Skeletal muscle satellite cell (primary cell): ENCODE measurements at regions not wholly inside any gene's neighbourhood (a gene's known extent, or its start where the extent isn't known, plus 50 kb on each side); places are given as distances from the start of the nearest gene placed in this dataset.
"Not testable (repeated sequence)": the region's sequence is repeated elsewhere in the genome, so short reads cannot be mapped to it uniquely, and the experiment has no call there.

ENCODE experiments used
- H3K27me3 ChIP-seq: 2 replicates; pipeline ENCODE4 v1.7.0; 2013; ENCODE audit warnings: low read length; ENCODE audit not compliant: control insufficient read depth, insufficient read depth
- H3K36me3 ChIP-seq: 2 replicates; pipeline ENCODE4 v1.7.0; 2013; ENCODE audit warnings: mild to moderate bottlenecking, control low read depth, low read length; ENCODE audit not compliant: insufficient read depth
- H3K4me1 ChIP-seq: 2 replicates; pipeline ENCODE4 v1.7.0; 2013; ENCODE audit warnings: low read length; ENCODE audit not compliant: control insufficient read depth, insufficient read depth
- H3K4me2 ChIP-seq: 2 replicates; pipeline ENCODE4 v1.7.0; 2013; ENCODE audit warnings: mild to moderate bottlenecking, low read length
- H3K4me3 ChIP-seq: 2 replicates; pipeline ENCODE4 v1.7.0; 2013; ENCODE audit warnings: low read length
- H3K9ac ChIP-seq: 2 replicates; pipeline ENCODE4 v1.7.0; 2013; ENCODE audit warnings: mild to moderate bottlenecking, low read depth, low read length, moderate library complexity
- H3K9me3 ChIP-seq: replicated peaks from 2 replicates; pipeline ENCODE4 v1.7.0; 2013; ENCODE audit warnings: mild to moderate bottlenecking, control low read depth, low read length

DNA sequence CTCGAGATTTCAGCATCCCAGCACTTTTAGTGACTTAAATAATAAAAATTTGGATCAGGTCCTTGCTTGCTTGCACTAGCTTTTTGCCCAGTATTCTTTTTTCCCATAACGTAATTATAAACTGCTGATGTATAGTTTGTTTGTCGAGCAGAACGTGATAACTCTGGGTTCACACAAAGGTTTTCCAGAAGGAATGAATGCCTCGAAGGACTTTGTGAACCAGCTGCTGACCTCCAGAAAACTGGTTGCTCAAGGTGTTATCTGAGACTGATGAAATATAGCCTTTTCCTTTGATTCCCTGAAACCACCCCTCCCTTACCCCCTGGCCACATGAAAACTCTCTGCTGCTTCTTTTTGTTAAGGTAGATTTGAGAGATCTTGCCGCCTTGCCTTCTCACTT, 229.1 kb upstream of the CARD18 start:
- Histone ChIP-seq H3K4me2 (no peak overlapping the region), H3K9me3 (no peaks in the 10 kb centered on the region), H3K4me3 (no peak overlapping the region), H3K4me1 (no peaks in the 10 kb centered on the region), H3K9ac (no peak overlapping the region), H3K36me3 (no peaks in the 10 kb centered on the region), H3K27me3 (no peaks in the 10 kb centered on the region)

DNA sequence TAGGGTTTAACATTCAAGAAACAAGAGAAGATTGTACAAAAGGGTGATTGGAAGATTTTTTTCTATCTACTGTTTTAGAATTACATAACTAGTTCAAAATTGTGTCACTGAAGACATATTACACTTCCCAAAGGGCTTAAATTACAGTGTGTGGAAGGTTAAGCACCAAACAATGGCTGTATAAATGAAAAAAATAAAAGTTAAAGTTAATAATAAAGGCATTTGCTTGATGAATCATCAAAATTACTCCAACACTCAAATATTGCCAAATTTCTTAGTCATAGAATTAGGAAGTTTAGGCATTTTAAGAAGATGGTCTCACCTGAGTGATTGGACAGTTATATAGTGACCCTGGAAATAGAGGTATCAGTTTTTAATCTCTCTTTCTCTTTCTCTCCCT, 227.6 kb upstream of the CARD18 start:
- Histone ChIP-seq H3K9ac (no peak overlapping the region), H3K4me1 (no peaks in the 10 kb centered on the region), H3K4me3 (no peak overlapping the region), H3K4me2 (no peak overlapping the region), H3K36me3 (no peaks in the 10 kb centered on the region), H3K9me3 (no peaks in the 10 kb centered on the region), H3K27me3 (no peaks in the 10 kb centered on the region)

- no peak overlapping the region for H3K4me3 ChIP-seq
- H3K36me3 ChIP-seq, result no peaks in the 10 kb centered on the region
- H3K4me2 ChIP-seq, result no peak overlapping the region
- no peaks in the 10 kb centered on the region for H3K27me3 ChIP-seq
- no peaks in the 10 kb centered on the region for H3K9me3 ChIP-seq
- no peaks in the 10 kb centered on the region for H3K4me1 ChIP-seq
- no peak overlapping the region for H3K9ac ChIP-seq
These were observed 222.1 kb upstream of the CARD18 start for GRCh38 chr11:105361651-105362050.

DNA sequence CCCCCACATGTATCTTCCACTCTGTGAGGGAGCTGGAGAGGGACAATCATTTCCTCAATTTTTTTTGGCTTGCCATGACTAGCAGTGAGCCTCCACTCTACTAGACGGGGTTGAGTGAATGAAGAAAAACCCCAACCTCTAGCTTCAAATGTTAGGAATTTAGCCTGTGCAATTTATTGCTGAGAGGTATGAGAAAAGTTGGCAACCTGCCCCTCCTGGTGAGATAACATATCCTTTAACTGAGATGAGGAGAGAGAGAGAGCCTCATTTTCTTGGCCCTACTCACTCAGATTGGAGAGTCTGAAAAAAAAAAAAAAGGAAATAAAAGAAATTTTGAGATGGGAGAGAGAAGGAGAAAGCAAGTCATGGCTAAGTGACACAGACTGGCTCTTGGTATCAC, 218.2 kb upstream of the CARD18 start:
- H3K4me3 ChIP-seq, result no peak overlapping the region
- H3K9ac ChIP-seq, result no peak overlapping the region
- no peaks in the 10 kb centered on the region for H3K9me3 ChIP-seq
- H3K4me1 ChIP-seq, result no peaks in the 10 kb centered on the region
- no peaks in the 10 kb centered on the region for H3K27me3 ChIP-seq
- H3K4me2 ChIP-seq, result no peak overlapping the region
- no peaks in the 10 kb centered on the region for H3K36me3 ChIP-seq

GRCh38 chr11:105357146-105357545, 217.6 kb upstream of the CARD18 start:
- no peaks in the 10 kb centered on the region for H3K36me3 ChIP-seq
- H3K4me3 ChIP-seq, result no peak overlapping the region
- no peaks in the 10 kb centered on the region for H3K4me1 ChIP-seq
- no peaks in the 10 kb centered on the region for H3K9me3 ChIP-seq
- H3K27me3 ChIP-seq, result no peaks in the 10 kb centered on the region
- H3K4me2 ChIP-seq, result no peak overlapping the region
- H3K9ac ChIP-seq, result no peak overlapping the region

GRCh38 chr11:105349867-105350266, 210.3 kb upstream of the CARD18 start:
- H3K4me1 ChIP-seq, H3K4me2 ChIP-seq, H3K36me3 ChIP-seq, H3K9ac ChIP-seq, H3K27me3 ChIP-seq, H3K9me3 ChIP-seq, H3K4me3 ChIP-seq: not testable (repeated sequence)

- no peaks in the 10 kb centered on the region for H3K36me3 ChIP-seq
- no peak overlapping the region for H3K4me3 ChIP-seq
- no peak overlapping the region for H3K4me2 ChIP-seq
- H3K27me3 ChIP-seq, result no peaks in the 10 kb centered on the region
- H3K9me3 ChIP-seq, result no peaks in the 10 kb centered on the region
- H3K4me1 ChIP-seq, result no peaks in the 10 kb centered on the region
- H3K9ac ChIP-seq, result no peak overlapping the region
These were observed 205.4 kb upstream of the CARD18 start for GRCh38 chr11:105344938-105345337.

DNA sequence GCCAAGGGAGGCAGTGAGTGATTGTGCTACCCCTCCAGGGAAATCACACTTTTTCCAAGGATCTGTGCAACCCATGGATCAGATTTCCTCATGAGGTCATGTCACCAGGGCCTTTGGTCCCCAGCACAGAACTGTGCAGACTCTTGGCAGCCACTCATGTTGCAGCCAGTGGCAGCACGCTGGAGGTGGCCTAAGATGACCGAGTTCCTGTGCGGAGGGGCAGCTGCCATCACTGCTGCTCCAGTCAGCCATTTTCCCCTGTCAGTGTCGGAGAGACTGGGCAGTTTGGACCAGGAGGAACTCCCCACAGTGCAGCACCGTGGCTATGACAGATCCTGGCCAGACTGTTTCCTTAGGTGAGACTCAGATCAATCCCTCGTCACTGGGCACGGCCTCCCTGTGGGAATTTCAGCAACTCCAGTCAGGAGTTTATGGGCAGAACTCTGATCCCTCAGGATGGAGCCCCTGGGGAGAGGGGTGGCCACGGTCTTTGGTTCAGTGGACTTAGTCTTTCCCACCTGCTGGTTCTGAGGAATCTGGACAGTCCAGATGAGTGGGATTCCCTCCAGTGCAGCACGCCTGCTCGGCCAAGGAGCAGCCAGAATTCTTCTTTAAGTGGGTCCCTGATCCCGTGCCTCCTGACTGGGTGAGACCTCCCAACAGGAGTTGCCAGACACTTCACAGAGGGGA, 194.6 kb upstream of the CARD18 start:
- no peak overlapping the region for H3K9ac ChIP-seq
- no peaks in the 10 kb centered on the region for H3K4me1 ChIP-seq
- H3K9me3 ChIP-seq, result peaks cover 4% of the 10 kb centered on the region
- no peaks in the 10 kb centered on the region for H3K36me3 ChIP-seq
- no peak overlapping the region for H3K4me3 ChIP-seq
- no peaks in the 10 kb centered on the region for H3K27me3 ChIP-seq
- no peak overlapping the region for H3K4me2 ChIP-seq

- Histone ChIP-seq H3K4me2 (no peak overlapping the region), H3K27me3 (no peaks in the 10 kb centered on the region), H3K4me1 (no peaks in the 10 kb centered on the region), H3K9me3 (peaks cover 4% of the 10 kb centered on the region), H3K9ac (no peak overlapping the region), H3K36me3 (no peaks in the 10 kb centered on the region), H3K4me3 (no peak overlapping the region)
These were observed 193.6 kb upstream of the CARD18 start for GRCh38 chr11:105333153-105333552.

DNA sequence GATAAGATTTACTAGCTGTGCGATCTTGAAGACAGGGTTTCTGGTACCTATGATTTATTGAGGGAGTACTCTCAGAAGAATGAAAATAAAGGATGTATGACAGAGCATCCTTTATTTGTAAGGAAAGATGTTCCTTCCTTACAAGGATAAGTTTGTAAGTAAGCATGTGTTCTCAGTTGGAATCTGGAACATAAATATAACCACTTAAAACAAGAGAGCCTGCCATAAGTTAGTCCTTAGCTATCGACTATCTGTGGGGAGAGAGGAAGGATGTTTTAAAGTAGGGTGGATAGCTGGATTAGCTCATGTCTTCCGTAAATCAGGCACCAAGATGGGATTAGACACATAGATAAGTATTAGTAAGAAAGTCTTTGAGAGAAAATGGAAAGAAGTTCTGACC, 192.6 kb upstream of the CARD18 start:
- Histone ChIP-seq H3K36me3 (no peaks in the 10 kb centered on the region), H3K4me3 (no peak overlapping the region)

GRCh38 chr11:105328061-105328460, 188.5 kb upstream of the CARD18 start:
- H3K4me1 ChIP-seq, result no peaks in the 10 kb centered on the region
- no peak overlapping the region for H3K9ac ChIP-seq
- no peaks in the 10 kb centered on the region for H3K36me3 ChIP-seq
- H3K4me2 ChIP-seq, result no peak overlapping the region
- H3K27me3 ChIP-seq, result no peaks in the 10 kb centered on the region
- no peaks in the 10 kb centered on the region for H3K9me3 ChIP-seq
- no peak overlapping the region for H3K4me3 ChIP-seq

More for the DNA sequence above, 192.6 kb upstream of the CARD18 start:
- no peak overlapping the region for H3K9ac ChIP-seq
- H3K4me1 ChIP-seq, result no peaks in the 10 kb centered on the region
- peaks cover 4% of the 10 kb centered on the region for H3K9me3 ChIP-seq
- H3K27me3 ChIP-seq, result no peaks in the 10 kb centered on the region
- no peak overlapping the region for H3K4me2 ChIP-seq

- no peaks in the 10 kb centered on the region for H3K36me3 ChIP-seq
- H3K9me3 ChIP-seq, result no peaks in the 10 kb centered on the region
- H3K4me1 ChIP-seq, result no peaks in the 10 kb centered on the region
- H3K4me2 ChIP-seq, result no peak overlapping the region
- no peaks in the 10 kb centered on the region for H3K27me3 ChIP-seq
- H3K4me3 ChIP-seq, result no peak overlapping the region
- H3K9ac ChIP-seq, result no peak overlapping the region
These were observed 184.6 kb upstream of the CARD18 start for GRCh38 chr11:105324156-105324555.
